Adrenal gland (tissue), 9 donors: ENCODE measurements at regions not wholly inside any gene's neighbourhood (a gene's known extent, or its start where the extent isn't known, plus 50 kb on each side); places are given as distances from the start of the nearest gene placed in this dataset.
A peak's percentile ranks its signal among the peaks of the same experiment; 100 is the strongest.

Experiments
- DNase-seq, 7 donors: peaks; one replicate each; pipeline ENCODE4 v3.0.0-alpha.2; 2019 to 2020
- H3K27ac ChIP-seq, 5 donors: fragments of 200-600 bp; sonication (generic) in 4 of 5; 1 replicate in 3 of 5; 2 replicates in 2 of 5; pipeline versions ENCODE4 v1.5.1 to v1.8.0; 2016 to 2020; ENCODE audit warnings: mild to moderate bottlenecking in 1 of 5
- H3K27me3 ChIP-seq: fragments of 200-600 bp; 2 replicates; pipeline ENCODE4 v1.8.0; 2021
- H3K36me3 ChIP-seq, 2 donors: fragments of 200-600 bp; replicated peaks in 1 of 2; 1 replicate in 1 of 2; 2 replicates in 1 of 2; pipeline versions ENCODE4 v1.5.1 to v1.8.0; 2018 to 2022
- H3K4me1 ChIP-seq, 2 donors: fragments of 200-600 bp; replicated peaks in 1 of 2; 1 replicate in 1 of 2; 2 replicates in 1 of 2; pipeline versions ENCODE4 v1.5.1 to v1.8.0; 2018 to 2021
- H3K4me3 ChIP-seq, 4 donors: fragments of 200-600 bp; sonication (generic) in 3 of 4; one replicate each; pipeline ENCODE4 v1.5.1; 2016 to 2018
- H3K9me3 ChIP-seq, 3 donors: fragments of 200-600 bp; sonication (generic) in 1 of 3; replicated peaks in 1 of 3; 1 replicate in 2 of 3; 2 replicates in 1 of 3; pipeline versions ENCODE4 v1.5.1 to v1.8.0; 2016 to 2021
- CTCF ChIP-seq, 6 experiments: fragments of 450-650 bp in 4 of 6; fragments of 200-600 bp in 2 of 6; sonication (generic) in 1 of 6; IDR thresholded peaks; 1 replicate in 5 of 6; 2 replicates in 1 of 6; pipeline versions ENCODE4 v1.5.1 to v1.8.0; 2016 to 2021; ENCODE audit warnings: antibody characterized with exemption in 6 of 6, mild to moderate bottlenecking in 2 of 6, moderate library complexity in 1 of 6
- POLR2A ChIP-seq, 2 donors: fragments of 450-650 bp; IDR thresholded peaks; one replicate each; pipeline ENCODE4 v1.6.1; 2017; ENCODE audit warnings: antibody characterized with exemption in 2 of 2, mild to moderate bottlenecking in 2 of 2, moderate library complexity in 1 of 2
- WGBS, 4 donors: extraction: QIAGEN DNeasy Blood & Tissue Kit in 2 of 4; methylation state at CpG; one replicate each; pipeline versions ENCODE4 v1.1.5 to v1.1.7; 2013 to 2017; 5-methylcytosine and 5-hydroxymethylcytosine counted together
- intact Hi-C, 2 donors: fragments of 100-400 bp; cut with DNase I; formaldehyde crosslinking; loops; one replicate each; pipeline versions ENCODE4 v1.14.1 to v1.15.0; 2022 to 2023
- donor health status: healthy with polysubstance abuse.
- donor health status: Bipolar disorder and iron deficiency.
- donor health status: DM: yes; HTN: yes; CAD: no.
- donor health status: DM: no; HTN: no; CAD: no.
- donor health status: DM: no; HTN: no; CAD: no.

GRCh38 chr9:129239946-129240490, 62.0 kb upstream of the IER5L start:
- intact Hi-C loops = no loop called here
- H3K27ac ChIP-seq = no peak overlapping the region
- H3K36me3 ChIP-seq = no peaks in the 10 kb centered on the region
- peaks cover 8 to 9% of the 10 kb centered on the region in 2 donors for H3K4me1 ChIP-seq
- no peaks in the 10 kb centered on the region for H3K27me3 ChIP-seq
- WGBS, 4 donors = 74 to 87% (median 82%) methylated on average over 10 of the region's 10 CpGs
- TF ChIP-seq POLR2A (IDR thresholded peaks at IDR 0.05) (no peak), CTCF (IDR thresholded peaks at IDR 0.05) (no peak)
- H3K4me3 ChIP-seq = no peak overlapping the region
- no peaks in the 10 kb centered on the region for H3K9me3 ChIP-seq
- no peak for DNase-seq

GRCh38 chr9:129237803-129238202, 59.7 kb upstream of the IER5L start:
- no peak for DNase-seq

GRCh38 chr9:129237164-129237611, 59.1 kb upstream of the IER5L start:
- H3K27ac ChIP-seq = no peak overlapping the region
- 8 to 21% (median 15%) methylated on average over 10 to 13 of the region's 13 CpGs for WGBS, 4 donors
- H3K9me3 ChIP-seq = no peaks in the 10 kb centered on the region
- H3K4me1 ChIP-seq = peaks cover 8 to 9% of the 10 kb centered on the region in 2 donors
- TF ChIP-seq POLR2A (IDR thresholded peaks at IDR 0.05) (no peak), CTCF (IDR thresholded peaks at IDR 0.05) (no peak)
- peak in 6 of 7 donors; percentile 43 to 67 (median 62) for DNase-seq
- H3K36me3 ChIP-seq = no peaks in the 10 kb centered on the region
- no peak overlapping the region for H3K4me3 ChIP-seq
- H3K27me3 ChIP-seq = no peaks in the 10 kb centered on the region
- intact Hi-C loops = no loop called here

More at GRCh38 chr9:129237803-129238202, 59.7 kb upstream of the IER5L start:
- H3K4me1 ChIP-seq = peaks cover 8 to 9% of the 10 kb centered on the region in 2 donors
- WGBS, 4 donors = 57 to 88% (median 73%) methylated on average over 2 of the region's 2 CpGs
- no peaks in the 10 kb centered on the region for H3K36me3 ChIP-seq
- TF ChIP-seq CTCF (IDR thresholded peaks at IDR 0.05) (no peak), POLR2A (IDR thresholded peaks at IDR 0.05) (no peak)
- H3K27me3 ChIP-seq = no peaks in the 10 kb centered on the region
- intact Hi-C loops = no loop called here
- H3K4me3 ChIP-seq = no peak overlapping the region
- H3K27ac ChIP-seq = no peak overlapping the region
- H3K9me3 ChIP-seq = no peaks in the 10 kb centered on the region

GRCh38 chr9:129236441-129237145, 58.5 kb upstream of the IER5L start:
- Histone ChIP-seq H3K4me1 (peaks cover 8 to 9% of the 10 kb centered on the region in 2 donors), H3K9me3 (no peaks in the 10 kb centered on the region), H3K27ac (no peak overlapping the region), H3K36me3 (no peaks in the 10 kb centered on the region), H3K4me3 (no peak overlapping the region), H3K27me3 (no peaks in the 10 kb centered on the region)
- 44 to 64% (median 55%) methylated on average over 6 to 15 of the region's 15 CpGs for WGBS, 4 donors
- intact Hi-C loops = no loop called here
- TF ChIP-seq CTCF (IDR thresholded peaks at IDR 0.05) (no peak), POLR2A (IDR thresholded peaks at IDR 0.05) (no peak)
- DNase-seq = no peak
